GM23248 (cell line): ENCODE measurements at regions not wholly inside any gene's neighbourhood (a gene's known extent, or its start where the extent isn't known, plus 50 kb on each side); places are given as distances from the start of the nearest gene placed in this dataset.

Source experiments
- DNase-seq: peaks from one replicate; pipeline ENCODE4 v3.0.0-alpha.2; 2015
- H2AFZ ChIP-seq: fragments of 200-600 bp; sonication (generic); 2 replicates; pipeline ENCODE4 v1.6.1; 2016; ENCODE audit warnings: antibody characterized with exemption
- H3F3A ChIP-seq: fragments of 200-600 bp; sonication (generic); 2 replicates; pipeline ENCODE4 v1.6.1; 2016; ENCODE audit warnings: mild to moderate bottlenecking, antibody characterized with exemption, mixed run types; ENCODE audit not compliant: insufficient read depth
- H3K27ac ChIP-seq: fragments of 200-600 bp; sonication (generic); 2 replicates; pipeline ENCODE4 v1.5.1; 2016; ENCODE audit warnings: mild to moderate bottlenecking
- H3K27me3 ChIP-seq: fragments of 200-600 bp; sonication (generic); replicated peaks from 2 replicates; pipeline ENCODE4 v1.6.1; 2016; ENCODE audit warnings: mild to moderate bottlenecking; ENCODE audit not compliant: insufficient read depth
- H3K36me3 ChIP-seq: fragments of 200-600 bp; sonication (generic); 2 replicates; pipeline ENCODE4 v1.6.1; 2016; ENCODE audit warnings: low read depth, mild to moderate bottlenecking
- H3K4me1 ChIP-seq: fragments of 200-600 bp; sonication (generic); 2 replicates; pipeline ENCODE4 v1.6.1; 2016; ENCODE audit warnings: mild to moderate bottlenecking; ENCODE audit not compliant: insufficient read depth
- H3K4me2 ChIP-seq: fragments of 200-600 bp; sonication (generic); one replicate; pipeline ENCODE4 v1.6.1; 2016; ENCODE audit warnings: mild to moderate bottlenecking; ENCODE audit not compliant: unreplicated experiment
- H3K4me3 ChIP-seq: fragments of 200-600 bp; sonication (generic); 2 replicates; pipeline ENCODE4 v1.5.1; 2016; ENCODE audit warnings: mild to moderate bottlenecking
- H3K79me2 ChIP-seq: fragments of 200-600 bp; sonication (generic); 2 replicates; pipeline ENCODE4 v1.6.1; 2016; ENCODE audit warnings: mild to moderate bottlenecking; ENCODE audit not compliant: insufficient read depth
- H3K9ac ChIP-seq: fragments of 200-600 bp; sonication (generic); 2 replicates; pipeline ENCODE4 v1.6.1; 2016; ENCODE audit warnings: mild to moderate bottlenecking
- H3K9me2 ChIP-seq: fragments of 200-600 bp; sonication (generic); 2 replicates; pipeline ENCODE4 v1.6.1; 2016; ENCODE audit warnings: mixed run types, mild to moderate bottlenecking, moderate library complexity; ENCODE audit not compliant: insufficient read depth
- H3K9me3 ChIP-seq: fragments of 200-600 bp; sonication (generic); one replicate; pipeline ENCODE4 v1.6.1; 2017; ENCODE audit warnings: low read depth
- H4K20me1 ChIP-seq: fragments of 200-600 bp; sonication (generic); 2 replicates; pipeline ENCODE4 v1.6.0; 2016; ENCODE audit not compliant: insufficient read depth
- EZH2 ChIP-seq: fragments of 200-600 bp; sonication (generic); IDR thresholded peaks from 2 replicates; pipeline ENCODE4 v1.6.1; 2018; ENCODE audit warnings: antibody characterized with exemption, mild to moderate bottlenecking; ENCODE audit not compliant: insufficient read depth, poor library complexity, severe bottlenecking
- EZH2phosphoT487 ChIP-seq: fragments of 200-600 bp; sonication (generic); IDR thresholded peaks from 2 replicates; pipeline ENCODE4 v1.6.1; 2018; ENCODE audit warnings: antibody characterized with exemption, moderate library complexity, mild to moderate bottlenecking, low read depth; ENCODE audit not compliant: insufficient read depth
- WGBS, 2 experiments: methylation state at CpG; one replicate each; pipeline ENCODE4 v1.1.6; 2015 to 2017; ENCODE audit warnings: low lambda C conversion rate in 2 of 2, low coverage in 1 of 2; ENCODE audit errors: missing lambda C conversion rate in 2 of 2; 5-methylcytosine and 5-hydroxymethylcytosine counted together
- in situ Hi-C: fragments of 300-500 bp; cut with MboI; formaldehyde crosslinking; loops from 2 replicates; pipeline ENCODE4 v1.15.0; 2020

DNA sequence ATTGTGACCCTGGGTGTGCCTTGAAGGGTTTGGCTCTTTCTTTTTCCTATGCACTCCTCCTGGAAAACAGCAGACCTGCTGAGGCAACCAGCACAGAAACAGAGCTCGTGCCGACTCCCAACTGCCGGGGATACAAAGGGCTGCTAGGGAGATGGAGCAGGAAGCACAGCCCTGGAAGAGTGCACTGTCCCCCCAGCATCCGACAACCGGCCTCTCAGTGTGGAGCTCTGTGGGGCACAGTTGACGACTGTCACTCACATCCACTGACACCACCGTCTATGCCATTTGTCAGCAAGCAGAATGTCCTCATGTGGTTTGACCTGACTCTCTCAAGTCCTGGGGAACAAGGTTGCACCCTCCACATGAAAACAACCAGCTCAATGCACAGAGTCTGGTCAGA, 290.4 kb downstream of the TNS1 start:
- no peak for DNase-seq
- H3F3A ChIP-seq, result peaks cover 61% of the 10 kb centered on the region
- no peaks in the 10 kb centered on the region for H3K27me3 ChIP-seq
- H2AFZ ChIP-seq, result no peak overlapping the region
- peaks cover 49% of the 10 kb centered on the region for H3K4me1 ChIP-seq
- H3K27ac ChIP-seq, result no peak overlapping the region
- H3K79me2 ChIP-seq, result no peaks in the 10 kb centered on the region
- no peak overlapping the region for H3K4me3 ChIP-seq
- no peaks in the 10 kb centered on the region for H3K36me3 ChIP-seq
- in situ Hi-C loops, result loop anchor here (5.0 to 10.0 kb wide), 2 partner anchors 198 to 1015 kb away; partner anchors contain the start of gene IGFBP5
- H3K9me2 ChIP-seq, result no peaks in the 10 kb centered on the region
- H4K20me1 ChIP-seq, result no peaks in the 10 kb centered on the region
- TF ChIP-seq EZH2phosphoT487, result no peak
- TF ChIP-seq EZH2, result no peak
- no peak overlapping the region for H3K4me2 ChIP-seq
- H3K9me3 ChIP-seq, result no peaks in the 10 kb centered on the region
- WGBS, 2 experiments, result 93 to 97% methylated on average over 7 of the region's 7 CpGs
- no peak overlapping the region for H3K9ac ChIP-seq

DNA sequence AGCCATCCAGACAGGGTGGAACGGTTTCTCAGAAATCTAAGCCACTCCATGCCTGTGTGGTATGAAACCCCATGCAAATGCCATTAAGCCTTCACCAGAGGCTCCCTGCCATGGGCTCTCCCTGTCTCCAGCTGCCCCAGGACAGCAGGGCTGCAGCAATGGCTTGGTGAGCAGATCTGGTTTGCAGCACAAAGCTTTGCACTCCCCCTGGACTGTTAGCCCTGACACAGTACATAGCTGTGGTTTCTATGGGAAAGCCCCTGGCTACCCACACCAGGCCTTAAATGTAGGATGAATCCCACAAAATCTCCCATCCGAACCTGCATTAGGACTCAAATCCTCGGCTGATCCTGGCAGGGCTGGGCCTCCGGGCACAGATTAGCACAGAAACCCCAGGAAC, 291.6 kb downstream of the TNS1 start:
- peak; percentile 45 for DNase-seq
- Histone ChIP-seq H3K9me3 (no peaks in the 10 kb centered on the region), H3K36me3 (no peaks in the 10 kb centered on the region), H3K79me2 (no peaks in the 10 kb centered on the region), H3K27me3 (no peaks in the 10 kb centered on the region), H3K9me2 (no peaks in the 10 kb centered on the region), H3K4me3 (no peak overlapping the region), H3K4me2 (no peak overlapping the region), H3K4me1 (peaks cover 59% of the 10 kb centered on the region), H4K20me1 (no peaks in the 10 kb centered on the region), H3F3A (peaks cover 70% of the 10 kb centered on the region), H3K9ac (peak overlapping the region; percentile 55; the same call in 1 of the 2 replicates), H3K27ac (peak overlapping the region; percentile 90), H2AFZ (no peak overlapping the region)
- no peak for TF ChIP-seq EZH2
- no peak for TF ChIP-seq EZH2phosphoT487
- in situ Hi-C loops, result loop anchor here (5.0 to 10.0 kb wide), 2 partner anchors 196 to 1014 kb away; partner anchors contain the start of gene IGFBP5
- 79 to 80% methylated on average over 4 of the region's 4 CpGs for WGBS, 2 experiments

DNA sequence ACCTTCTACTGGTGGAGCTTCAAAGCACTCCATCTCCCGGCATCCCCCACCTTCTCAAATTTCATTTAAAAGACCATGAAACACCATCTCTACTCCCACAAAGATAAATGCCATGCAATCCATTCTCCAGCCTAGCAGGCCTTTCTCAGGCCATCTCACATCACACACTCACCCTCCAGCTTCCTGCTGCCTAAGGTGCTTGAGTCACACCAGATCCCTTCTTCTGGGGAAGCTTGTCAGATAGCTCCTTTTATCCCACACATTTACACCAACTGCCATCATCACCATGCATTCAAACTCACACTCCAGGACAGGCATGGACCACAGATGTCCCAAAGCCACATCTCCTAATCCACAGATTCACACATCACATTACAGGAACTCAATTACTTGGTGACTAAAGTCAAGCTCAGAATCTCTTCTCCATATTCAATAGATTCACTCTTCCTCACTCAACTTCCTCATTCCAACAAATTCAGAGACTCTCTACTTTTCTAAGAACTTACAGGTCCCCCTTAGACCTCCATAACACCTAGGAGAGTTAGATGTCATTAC, 292.5 kb downstream of the TNS1 start:
- Histone ChIP-seq H3K27ac (peak overlapping the region; percentile 90), H3K4me2 (peak overlapping the region; percentile 61)

DNA sequence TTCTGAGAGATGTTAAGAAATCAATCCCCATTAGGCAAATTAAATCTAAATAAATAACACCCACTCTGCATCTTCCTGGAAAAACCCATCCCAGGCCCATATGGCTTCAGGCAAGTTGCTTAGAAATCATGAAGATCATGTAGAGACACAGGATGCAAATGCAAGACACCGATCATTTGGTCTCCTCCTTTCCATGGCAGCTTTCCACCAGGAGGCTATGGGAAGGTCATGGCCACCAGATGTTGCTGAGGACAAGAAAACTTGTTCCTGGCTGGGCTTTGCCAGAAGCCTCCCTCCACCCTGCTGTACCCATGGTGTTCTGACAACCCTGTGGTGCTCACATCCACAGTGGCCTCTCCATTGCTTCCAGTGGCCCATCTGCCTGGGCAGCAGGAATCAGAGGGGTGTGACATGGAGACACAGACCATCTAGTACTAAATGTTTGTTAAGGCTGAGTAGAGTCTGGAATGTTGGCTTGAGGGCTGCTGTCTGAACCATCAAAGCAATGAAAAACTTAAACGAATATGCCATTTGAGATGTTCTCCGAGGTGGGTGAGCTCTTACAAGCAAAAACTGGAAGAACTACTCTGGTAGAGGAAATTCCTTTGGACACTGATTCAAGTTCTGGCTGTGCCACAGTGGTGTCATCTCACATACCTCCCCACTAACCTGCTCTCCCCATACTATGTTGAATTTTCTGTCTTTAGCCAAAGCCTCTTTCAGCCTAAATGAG, 293.2 kb downstream of the TNS1 start:
- Histone ChIP-seq H3K79me2 (no peaks in the 10 kb centered on the region), H3K27me3 (no peaks in the 10 kb centered on the region), H3K4me3 (no peak overlapping the region), H3K9me2 (no peaks in the 10 kb centered on the region), H2AFZ (peak overlapping the region; percentile 25; the same call in 1 of the 2 replicates), H3K9ac (peak overlapping the region; percentile 55), H3K4me1 (peaks cover 57% of the 10 kb centered on the region), H4K20me1 (no peaks in the 10 kb centered on the region), H3K36me3 (no peaks in the 10 kb centered on the region), H3K27ac (peak overlapping the region; percentile 90), H3K4me2 (peak overlapping the region; percentile 61), H3F3A (peaks cover 60% of the 10 kb centered on the region), H3K9me3 (no peaks in the 10 kb centered on the region)
- in situ Hi-C loops, result loop anchor here (5.0 to 10.0 kb wide), 2 partner anchors 195 to 1012 kb away; partner anchors contain the start of gene IGFBP5
- TF ChIP-seq EZH2phosphoT487 (no peak), EZH2 (no peak)
- peak; percentile 63 for DNase-seq
- 5 to 8% methylated on average over 3 of the region's 3 CpGs for WGBS, 2 experiments

More for the DNA sequence above, 292.5 kb downstream of the TNS1 start:
- Histone ChIP-seq H3K9me2 (no peaks in the 10 kb centered on the region), H3K9me3 (no peaks in the 10 kb centered on the region), H3K36me3 (no peaks in the 10 kb centered on the region), H3K4me1 (peaks cover 59% of the 10 kb centered on the region), H3K9ac (peak overlapping the region; percentile 55), H3K79me2 (no peaks in the 10 kb centered on the region), H4K20me1 (no peaks in the 10 kb centered on the region), H2AFZ (peak overlapping the region; percentile 25; the same call in 1 of the 2 replicates), H3K4me3 (no peak overlapping the region), H3K27me3 (no peaks in the 10 kb centered on the region), H3F3A (peaks cover 66% of the 10 kb centered on the region)
- WGBS, 2 experiments, result 0 to 30% methylated on average over 1 of the region's 1 CpG
- TF ChIP-seq EZH2 (no peak), EZH2phosphoT487 (0 out of 2 replicates have a peak, but pooled peaks have one; percentile 45)
- DNase-seq, result peak; percentile 91
- in situ Hi-C loops, result loop anchor here (5.0 to 10.0 kb wide), 2 partner anchors 195 to 1013 kb away; partner anchors contain the start of gene IGFBP5
